HFF-Myc (cell line): ENCODE measurements at regions not wholly inside any gene's neighbourhood (a gene's known extent, or its start where the extent isn't known, plus 50 kb on each side); places are given as distances from the start of the nearest gene placed in this dataset.

Source experiments
- DNase-seq: peaks from one replicate; pipeline ENCODE4 v3.0.0-alpha.2; 2011; ENCODE audit warnings: low read depth; ENCODE audit errors: extremely low read depth
- H3K4me3 ChIP-seq: replicated peaks from 2 replicates; pipeline ENCODE4 v1.5.1; 2011; ENCODE audit warnings: low read depth, mild to moderate bottlenecking, control low read depth, low read length
- TF ChIP-seq, protein P1 (sequence below): IDR thresholded peaks from 2 replicates; pipeline ENCODE4 v1.5.1; 2012; ENCODE audit warnings: mild to moderate bottlenecking, low read depth, low read length, control low read depth; ENCODE audit errors: missing control alignments

- TF ChIP-seq, protein P1, sequence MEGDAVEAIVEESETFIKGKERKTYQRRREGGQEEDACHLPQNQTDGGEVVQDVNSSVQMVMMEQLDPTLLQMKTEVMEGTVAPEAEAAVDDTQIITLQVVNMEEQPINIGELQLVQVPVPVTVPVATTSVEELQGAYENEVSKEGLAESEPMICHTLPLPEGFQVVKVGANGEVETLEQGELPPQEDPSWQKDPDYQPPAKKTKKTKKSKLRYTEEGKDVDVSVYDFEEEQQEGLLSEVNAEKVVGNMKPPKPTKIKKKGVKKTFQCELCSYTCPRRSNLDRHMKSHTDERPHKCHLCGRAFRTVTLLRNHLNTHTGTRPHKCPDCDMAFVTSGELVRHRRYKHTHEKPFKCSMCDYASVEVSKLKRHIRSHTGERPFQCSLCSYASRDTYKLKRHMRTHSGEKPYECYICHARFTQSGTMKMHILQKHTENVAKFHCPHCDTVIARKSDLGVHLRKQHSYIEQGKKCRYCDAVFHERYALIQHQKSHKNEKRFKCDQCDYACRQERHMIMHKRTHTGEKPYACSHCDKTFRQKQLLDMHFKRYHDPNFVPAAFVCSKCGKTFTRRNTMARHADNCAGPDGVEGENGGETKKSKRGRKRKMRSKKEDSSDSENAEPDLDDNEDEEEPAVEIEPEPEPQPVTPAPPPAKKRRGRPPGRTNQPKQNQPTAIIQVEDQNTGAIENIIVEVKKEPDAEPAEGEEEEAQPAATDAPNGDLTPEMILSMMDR: no peak
- H3K4me3 ChIP-seq: no peak overlapping the region
- DNase-seq: no peak
These were observed 181.2 kb upstream of the BRINP3 start for GRCh38 chr1:190658907-190659306.

GRCh38 chr1:190663962-190664361, 186.3 kb upstream of the BRINP3 start:
- H3K4me3 ChIP-seq: no peak overlapping the region
- TF ChIP-seq, protein P1: no peak
- DNase-seq: no peak

DNA sequence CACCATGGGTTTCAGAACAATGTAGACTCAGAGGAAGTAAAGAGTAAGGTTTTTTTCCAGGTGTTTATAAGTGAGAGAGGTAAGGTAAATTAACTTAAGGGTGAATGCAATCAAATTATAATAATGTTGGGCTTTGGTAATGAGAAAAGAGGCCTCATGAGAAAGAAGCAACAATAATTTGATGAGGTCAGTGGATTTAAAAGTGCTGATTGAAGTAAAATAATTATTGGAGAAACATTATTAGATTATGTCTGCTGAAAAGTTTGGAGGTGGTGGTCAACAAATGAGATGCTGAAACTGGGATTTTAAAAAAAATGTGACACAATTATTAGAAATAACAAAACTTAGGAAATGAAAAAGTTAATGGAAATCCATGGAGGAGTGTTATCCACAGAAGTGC, 187.4 kb upstream of the BRINP3 start:
- H3K4me3 ChIP-seq: no peak overlapping the region
- DNase-seq: no peak
- TF ChIP-seq, protein P1: no peak

GRCh38 chr1:190667914-190668313, 190.2 kb upstream of the BRINP3 start:
- TF ChIP-seq, protein P1: no peak
- DNase-seq: no peak
- H3K4me3 ChIP-seq: no peak overlapping the region

GRCh38 chr1:190679044-190679443, 201.4 kb upstream of the BRINP3 start:
- TF ChIP-seq, protein P1: no peak
- DNase-seq: no peak
- no peak overlapping the region for H3K4me3 ChIP-seq

DNA sequence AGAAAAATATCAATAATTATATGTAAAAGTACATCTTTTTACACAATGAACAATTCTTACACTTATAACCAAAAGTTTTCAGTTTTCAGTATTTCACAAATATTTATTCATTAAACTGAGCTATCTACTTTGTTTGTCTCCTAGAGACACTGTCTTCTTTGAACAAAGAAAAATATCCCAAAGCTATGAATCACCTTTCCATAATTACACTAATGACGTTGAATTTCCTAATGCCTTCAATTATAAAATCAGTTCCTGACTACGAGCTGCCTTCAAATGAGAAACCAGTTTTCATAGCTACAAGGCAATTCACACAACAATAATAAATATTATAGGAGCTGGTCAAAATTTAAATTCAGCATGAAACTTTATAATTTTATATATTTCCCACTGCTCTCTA, 201.8 kb upstream of the BRINP3 start:
- TF ChIP-seq, protein P1: no peak
- no peak overlapping the region for H3K4me3 ChIP-seq
- no peak for DNase-seq

DNA sequence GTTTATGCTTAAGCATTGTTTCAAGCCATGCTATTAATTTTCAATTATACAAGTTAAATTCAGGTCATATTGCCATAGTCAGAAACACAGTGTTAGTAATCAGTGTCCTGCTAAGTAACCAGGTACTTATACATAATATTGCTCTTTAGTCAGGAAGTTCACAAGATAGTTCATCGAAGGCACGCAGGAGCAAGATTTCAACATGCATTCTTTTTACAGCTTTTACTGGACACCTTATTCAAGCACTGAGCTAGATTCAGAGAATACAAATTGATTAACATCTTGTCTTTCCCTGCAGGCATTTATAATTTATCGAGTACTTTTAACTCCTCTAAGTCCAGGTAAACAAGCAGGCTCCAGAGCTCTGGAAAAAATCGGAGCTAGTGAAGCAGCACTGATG, 202.3 kb upstream of the BRINP3 start:
- TF ChIP-seq, protein P1: no peak
- no peak for DNase-seq

More for the DNA sequence above, 202.3 kb upstream of the BRINP3 start:
- no peak overlapping the region for H3K4me3 ChIP-seq
